Gastroesophageal sphincter (tissue), 3 donors: ENCODE measurements at regions not wholly inside any gene's neighbourhood (a gene's known extent, or its start where the extent isn't known, plus 50 kb on each side); places are given as distances from the start of the nearest gene placed in this dataset.

Experiments
- CTCF ChIP-seq, 4 experiments: fragments of 200-600 bp in 2 of 4; fragments of 450-650 bp in 2 of 4; sonication (generic) in 1 of 4; IDR thresholded peaks; one replicate each; pipeline ENCODE4 v1.5.1; 2017 to 2019; ENCODE audit warnings: antibody characterized with exemption in 4 of 4, mild to moderate bottlenecking in 2 of 4, moderate library complexity in 2 of 4
- EP300 ChIP-seq: sonication (generic); formaldehyde crosslinking; IDR thresholded peaks from one replicate; pipeline ENCODE4 v1.6.1; 2017; ENCODE audit warnings: antibody characterized with exemption, mild to moderate bottlenecking

- no peak for TF ChIP-seq CTCF (IDR thresholded peaks at IDR 0.05)
- TF ChIP-seq EP300 = no peak
These were observed 178.2 kb upstream of the ARHGEF9 start for GRCh38 chrX:63963095-63963784.
